GM12878 (cell line): ENCODE measurements at regions not wholly inside any gene's neighbourhood (a gene's known extent, or its start where the extent isn't known, plus 50 kb on each side); places are given as distances from the start of the nearest gene placed in this dataset.

Experiments used
- ATAC-seq: fragments of 200-7000 bp; cut with Tn5 transposase; 3 replicates; pipeline ENCODE4 v1.9.1; 2020; ENCODE audit warnings: mild to moderate bottlenecking, moderate library complexity
- BruUV-seq: library from RNA; stranded (reverse); fragments of 400-500 nt; replicated peaks from 2 replicates; lab custom pipeline; 2021; lab: Mats Ljungman, UMichigan
- CTCF ChIA-PET: fragments of 300-600 bp; sonication (Branson Sonifier 250); formaldehyde crosslinking; extraction: SDS; loops from one replicate; lab custom pipeline; 2021; ENCODE audit warnings: inconsistent platforms; lab: Yijun Ruan, JAX
- POLR2A ChIA-PET: fragments of 350-600 bp; formaldehyde crosslinking; extraction: SDS; loops from one replicate; lab custom pipeline; 2021; ENCODE audit warnings: inconsistent platforms; lab: Charles Lee
- RAD21 ChIA-PET: fragments of 300-600 bp; sonication (Branson Sonifier 250); formaldehyde crosslinking; loops from one replicate; lab custom pipeline; 2023; ENCODE audit warnings: antibody characterized with exemption; ENCODE audit not compliant: unreplicated experiment; lab: Charles Lee
- SMC1A ChIA-PET: fragments of 300-600 bp; sonication (Branson Sonifier 250); formaldehyde crosslinking; loops from one replicate; lab custom pipeline; 2023; ENCODE audit not compliant: unreplicated experiment, uncharacterized antibody; lab: Charles Lee
- DNase-seq: peaks from one replicate; pipeline ENCODE4 v3.0.0-alpha.2; 2011; ENCODE audit warnings: low read depth, low spot score
- FAIRE-seq: peaks from 3 replicates; lab custom pipeline; 2011; peaks lifted over from hg19 to GRCh38; lab: Jason Lieb, UNC
- H2AFZ ChIP-seq: 2 replicates; pipeline ENCODE4 v1.6.0; 2011; ENCODE audit warnings: low read depth, low read length, control low read depth; ENCODE audit not compliant: control insufficient read depth
- H3K27ac ChIP-seq: 2 replicates; pipeline ENCODE4 v1.5.1; 2011; ENCODE audit warnings: control low read depth; ENCODE audit not compliant: control insufficient read depth, insufficient read depth
- H3K27me3 ChIP-seq, 2 experiments: replicated peaks in 1 of 2; 2 replicates each; pipeline versions ENCODE4 v1.6.0 to v1.6.1; 2011; ENCODE audit warnings: low read length in 1 of 2; ENCODE audit not compliant: control insufficient read depth in 2 of 2, insufficient read depth in 2 of 2
- H3K36me3 ChIP-seq, 2 experiments: 2 replicates each; pipeline ENCODE4 v1.5.1; 2011; ENCODE audit warnings: low read length in 1 of 2; ENCODE audit not compliant: control insufficient read depth in 2 of 2, insufficient read depth in 2 of 2
- H3K4me1 ChIP-seq: 2 replicates; pipeline ENCODE4 v1.6.1; 2011; ENCODE audit warnings: mild to moderate bottlenecking, low read length, moderate library complexity, mixed read lengths; ENCODE audit not compliant: control insufficient read depth, insufficient read depth
- H3K4me2 ChIP-seq: 2 replicates; pipeline ENCODE4 v1.6.0; 2011; ENCODE audit warnings: control low read depth; ENCODE audit not compliant: control insufficient read depth, insufficient read depth
- H3K4me3 ChIP-seq: fragments of 200-600 bp; sonication (generic); 2 replicates; pipeline ENCODE4 v1.5.1; 2016
- H3K79me2 ChIP-seq: 2 replicates; pipeline ENCODE4 v1.6.0; 2011; ENCODE audit warnings: low read length; ENCODE audit not compliant: control insufficient read depth, insufficient read depth
- H3K9ac ChIP-seq: 2 replicates; pipeline ENCODE4 v1.8.0; 2011; ENCODE audit warnings: low read length, control low read depth, mixed read lengths; ENCODE audit not compliant: control insufficient read depth, insufficient read depth
- H3K9me3 ChIP-seq: replicated peaks from 3 replicates; pipeline ENCODE4 v1.5.1; 2011; ENCODE audit warnings: mild to moderate bottlenecking, low read length; ENCODE audit not compliant: control insufficient read depth, insufficient read depth
- H4K20me1 ChIP-seq: 2 replicates; pipeline ENCODE4 v1.6.0; 2011; ENCODE audit not compliant: control insufficient read depth, insufficient read depth
- CREB1 ChIP-seq: IDR thresholded peaks from 2 replicates; pipeline ENCODE4 v1.6.1; 2012; ENCODE audit warnings: low read depth, mild to moderate bottlenecking, inconsistent platforms
- EP300 ChIP-seq, 2 experiments: fragments of 150-350 bp in 1 of 2; IDR thresholded peaks; 2 replicates each; pipeline ENCODE4 v1.6.1; 2011 to 2012; ENCODE audit warnings: low read depth in 2 of 2, low read length in 2 of 2, borderline replicate concordance in 1 of 2, improper control_type of control experiment in 1 of 2, inconsistent platforms in 1 of 2; ENCODE audit not compliant: control insufficient read depth in 1 of 2
- MEF2B ChIP-seq: fragments of 450-650 bp; IDR thresholded peaks from 2 replicates; pipeline ENCODE4 v1.6.1; 2018; ENCODE audit warnings: mild to moderate bottlenecking, moderate library complexity; ENCODE audit not compliant: partially characterized antibody, poor library complexity, severe bottlenecking
- NBN ChIP-seq: fragments of 450-650 bp; IDR thresholded peaks from 2 replicates; pipeline ENCODE4 v1.6.1; 2016
- RAD21 ChIP-seq: IDR thresholded peaks from 2 replicates; pipeline ENCODE4 v1.6.1; 2011; ENCODE audit warnings: mild to moderate bottlenecking, low read depth, low read length, moderate library complexity; ENCODE audit not compliant: insufficient read depth
- TCF12 ChIP-seq: IDR thresholded peaks from 2 replicates; pipeline ENCODE4 v1.6.1; 2011; ENCODE audit warnings: low read depth, mild to moderate bottlenecking, low read length
- ZNF384 ChIP-seq: IDR thresholded peaks from 2 replicates; pipeline ENCODE4 v1.6.1; 2012; ENCODE audit warnings: low read depth, mild to moderate bottlenecking, low read length, improper control_type of control experiment, borderline replicate concordance
- ZSCAN29 ChIP-seq: fragments of 450-650 bp; IDR thresholded peaks from 2 replicates; pipeline ENCODE4 v1.6.1; 2017; ENCODE audit warnings: mild to moderate bottlenecking, moderate library complexity
- WGBS: methylation state at CpG from one replicate; pipeline ENCODE4 v1.1.6; 2016; ENCODE audit warnings: low lambda C conversion rate; ENCODE audit not compliant: insufficient replicate concordance, insufficient coverage; ENCODE audit errors: missing lambda C conversion rate; 5-methylcytosine and 5-hydroxymethylcytosine counted together
- in situ Hi-C: fragments of 300-500 bp; cut with MboI; formaldehyde crosslinking; loops from 9 replicates; pipeline ENCODE4 v1.14.3; 2018; ENCODE audit warnings: mixed read lengths
- intact Hi-C: fragments of 100-400 bp; cut with micrococcal nuclease; formaldehyde crosslinking; loops from one replicate; pipeline ENCODE4 v1.14.2; 2022; ENCODE audit not compliant: unreplicated experiment
- TF ChIP-seq, protein P1 (sequence below): IDR thresholded peaks from 2 replicates; pipeline ENCODE4 v1.6.1; 2011; ENCODE audit warnings: borderline replicate concordance, low read depth, mild to moderate bottlenecking, moderate library complexity, mixed read lengths, low read length; ENCODE audit not compliant: insufficient read depth; ENCODE audit errors: extremely low read length
- TF ChIP-seq, protein P2 (sequence below), 3 experiments: IDR thresholded peaks in 2 of 3; conservative IDR thresholded peaks in 1 of 3; 2 replicates each; pipeline ENCODE4 v1.5.1; 2011; ENCODE audit warnings: low read depth in 3 of 3, low read length in 3 of 3, mild to moderate bottlenecking in 3 of 3, control low read depth in 2 of 3, moderate library complexity in 2 of 3, inconsistent platforms in 1 of 3, mixed read lengths in 1 of 3; ENCODE audit not compliant: control insufficient read depth in 2 of 3, insufficient read depth in 1 of 3; ENCODE audit errors: extremely low read depth in 1 of 3

DNA sequence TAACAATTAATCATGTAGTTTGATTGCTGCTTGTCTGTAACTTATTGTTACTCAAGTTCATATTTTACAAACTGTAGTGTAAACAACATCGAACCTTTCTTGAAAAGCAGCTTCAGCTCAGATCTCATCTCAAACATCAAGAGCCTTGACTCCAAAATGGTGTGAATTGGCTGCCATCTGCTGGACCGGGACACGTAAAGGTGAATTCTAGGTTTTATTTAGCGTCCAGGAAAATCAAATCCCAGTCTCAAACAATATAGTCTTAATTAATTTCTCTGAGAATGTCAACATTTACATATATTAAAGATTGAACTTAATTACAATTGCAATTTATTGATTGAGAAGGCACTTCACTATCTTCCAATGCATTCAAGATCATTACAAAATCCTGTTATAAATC is 453.0 kb downstream of the GALR1 start:
- BruUV-seq, result no TSS peak
- RAD21 ChIA-PET, result no interaction called here

DNA sequence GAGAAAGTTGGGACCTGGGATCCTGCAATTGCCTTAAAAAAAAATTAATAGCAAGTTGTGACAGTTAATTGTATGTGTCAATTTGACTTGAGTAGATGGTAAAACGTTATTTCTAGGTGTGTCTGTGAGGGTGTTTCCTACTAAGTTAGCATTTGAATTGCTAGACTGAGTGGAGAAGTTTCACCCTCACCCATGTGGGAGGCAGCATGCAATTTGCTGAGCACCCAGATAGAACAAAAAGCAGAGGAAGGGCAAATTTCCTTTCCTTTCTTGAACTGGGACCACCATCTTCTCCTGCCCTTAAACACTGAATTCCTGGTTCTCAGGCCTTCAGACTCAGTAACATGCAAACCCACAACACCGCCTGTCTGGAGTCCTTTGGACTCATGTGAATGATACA is 455.7 kb downstream of the GALR1 start:
- Histone ChIP-seq H4K20me1 (no peaks in the 10 kb centered on the region), H3K4me1 (no peaks in the 10 kb centered on the region), H3K27me3 (no peaks in the 10 kb centered on the region; a peak in 1 of 4 replicates), H3K36me3 (no peaks in the 10 kb centered on the region), H3K27ac (no peak overlapping the region), H3K9me3 (no peaks in the 10 kb centered on the region), H3K9ac (no peak overlapping the region), H3K4me3 (no peak overlapping the region), H3K79me2 (no peaks in the 10 kb centered on the region), H3K4me2 (no peak overlapping the region), H2AFZ (no peak overlapping the region)
- ChIA-PET RAD21 (no interaction called here), POLR2A (no interaction called here), CTCF (no interaction called here), SMC1A (interaction anchor here (1.4 kb wide), 1 partner anchor 11 kb away, joined by 3 read pairs; no protein-coding TSS in a partner anchor)
- intact Hi-C loops, result no loop called here
- DNase-seq (no peak), FAIRE-seq (no peak), ATAC-seq (no peak)
- in situ Hi-C loops, result no loop called here
- WGBS, result 3% methylated on average over 2 of the region's 2 CpGs
- BruUV-seq, result no TSS peak
- TF ChIP-seq, protein P1, sequence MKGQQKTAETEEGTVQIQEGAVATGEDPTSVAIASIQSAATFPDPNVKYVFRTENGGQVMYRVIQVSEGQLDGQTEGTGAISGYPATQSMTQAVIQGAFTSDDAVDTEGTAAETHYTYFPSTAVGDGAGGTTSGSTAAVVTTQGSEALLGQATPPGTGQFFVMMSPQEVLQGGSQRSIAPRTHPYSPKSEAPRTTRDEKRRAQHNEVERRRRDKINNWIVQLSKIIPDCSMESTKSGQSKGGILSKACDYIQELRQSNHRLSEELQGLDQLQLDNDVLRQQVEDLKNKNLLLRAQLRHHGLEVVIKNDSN, result no peak
- TF ChIP-seq NBN (no peak), TCF12 (no peak), CREB1 (no peak), ZSCAN29 (no peak), EP300 (IDR thresholded peaks at IDR 0.05; ENCODE audit: borderline replicate concordance in 1 of 2, control insufficient read depth in 1 of 2, low read depth in 2 of 2, low read length in 2 of 2) (no peak), MEF2B (no peak)

More for the DNA sequence above, 453.0 kb downstream of the GALR1 start:
- Histone ChIP-seq H3K27me3 (no peaks in the 10 kb centered on the region; a peak in 1 of 4 replicates), H4K20me1 (no peaks in the 10 kb centered on the region), H3K4me1 (no peaks in the 10 kb centered on the region), H3K27ac (no peak overlapping the region), H3K4me2 (no peak overlapping the region), H3K79me2 (no peaks in the 10 kb centered on the region), H3K4me3 (no peak overlapping the region), H3K36me3 (no peaks in the 10 kb centered on the region), H2AFZ (no peak overlapping the region), H3K9ac (no peak overlapping the region), H3K9me3 (no peaks in the 10 kb centered on the region)
- POLR2A ChIA-PET, result no interaction called here
- ATAC-seq, result no peak
- intact Hi-C loops, result no loop called here
- WGBS, result 36% methylated on average over 4 of the region's 4 CpGs
- SMC1A ChIA-PET, result no interaction called here
- FAIRE-seq, result no peak
- DNase-seq, result no peak
- CTCF ChIA-PET, result no interaction called here
- TF ChIP-seq, protein P2, sequence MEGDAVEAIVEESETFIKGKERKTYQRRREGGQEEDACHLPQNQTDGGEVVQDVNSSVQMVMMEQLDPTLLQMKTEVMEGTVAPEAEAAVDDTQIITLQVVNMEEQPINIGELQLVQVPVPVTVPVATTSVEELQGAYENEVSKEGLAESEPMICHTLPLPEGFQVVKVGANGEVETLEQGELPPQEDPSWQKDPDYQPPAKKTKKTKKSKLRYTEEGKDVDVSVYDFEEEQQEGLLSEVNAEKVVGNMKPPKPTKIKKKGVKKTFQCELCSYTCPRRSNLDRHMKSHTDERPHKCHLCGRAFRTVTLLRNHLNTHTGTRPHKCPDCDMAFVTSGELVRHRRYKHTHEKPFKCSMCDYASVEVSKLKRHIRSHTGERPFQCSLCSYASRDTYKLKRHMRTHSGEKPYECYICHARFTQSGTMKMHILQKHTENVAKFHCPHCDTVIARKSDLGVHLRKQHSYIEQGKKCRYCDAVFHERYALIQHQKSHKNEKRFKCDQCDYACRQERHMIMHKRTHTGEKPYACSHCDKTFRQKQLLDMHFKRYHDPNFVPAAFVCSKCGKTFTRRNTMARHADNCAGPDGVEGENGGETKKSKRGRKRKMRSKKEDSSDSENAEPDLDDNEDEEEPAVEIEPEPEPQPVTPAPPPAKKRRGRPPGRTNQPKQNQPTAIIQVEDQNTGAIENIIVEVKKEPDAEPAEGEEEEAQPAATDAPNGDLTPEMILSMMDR (IDR thresholded peaks at IDR 0.05 in 2 of 3, conservative IDR thresholded peaks at IDR 0.05 in 1 of 3; ENCODE audit: control insufficient read depth in 2 of 3, extremely low read depth in 1 of 3, insufficient read depth in 1 of 3, low read depth in 3 of 3, low read length in 3 of 3), result peak in 1 of 3 experiments; percentile 20; a peak in 2 of 6 replicates
- peak; percentile 39 for TF ChIP-seq RAD21
- no peak for TF ChIP-seq ZNF384
- in situ Hi-C loops, result no loop called here
